Gastrocnemius medialis (tissue), 4 donors: ENCODE measurements at regions not wholly inside any gene's neighbourhood (a gene's known extent, or its start where the extent isn't known, plus 50 kb on each side); places are given as distances from the start of the nearest gene placed in this dataset.

Experiments
- ATAC-seq, 2 donors: fragments of 150-250 bp; one replicate each; pipeline ENCODE4 v1.9.1; 2016
- DNase-seq, 2 donors: peaks; one replicate each; pipeline ENCODE4 v3.0.0-alpha.2; 2019
- H3K27ac ChIP-seq, 4 donors: fragments of 200-600 bp; sonication (generic); 1 replicate in 1 of 4; 2 replicates in 3 of 4; pipeline ENCODE4 v1.5.1; 2016 to 2018; ENCODE audit warnings: mild to moderate bottlenecking in 2 of 4, moderate library complexity in 1 of 4
- H3K27me3 ChIP-seq, 3 donors: fragments of 200-600 bp; sonication (generic) in 2 of 3; 1 replicate in 1 of 3; 2 replicates in 2 of 3; pipeline versions ENCODE4 v1.5.1 to v1.6.0; 2016 to 2019; ENCODE audit warnings: mild to moderate bottlenecking in 1 of 3, moderate library complexity in 1 of 3
- H3K36me3 ChIP-seq, 2 donors: fragments of 200-600 bp; sonication (generic) in 1 of 2; one replicate each; pipeline ENCODE4 v1.5.1; 2017 to 2018
- H3K4me1 ChIP-seq, 2 donors: fragments of 200-600 bp; sonication (generic) in 1 of 2; one replicate each; pipeline ENCODE4 v1.5.1; 2016 to 2017; ENCODE audit warnings: mild to moderate bottlenecking in 2 of 2
- H3K4me3 ChIP-seq, 4 donors: fragments of 200-600 bp; sonication (generic) in 3 of 4; 1 replicate in 1 of 4; 2 replicates in 3 of 4; pipeline ENCODE4 v1.5.1; 2016 to 2019; ENCODE audit warnings: mild to moderate bottlenecking in 2 of 4
- H3K9me3 ChIP-seq, 3 donors: fragments of 200-600 bp; sonication (generic) in 2 of 3; 1 replicate in 1 of 3; 2 replicates in 2 of 3; pipeline ENCODE4 v1.5.1; 2016 to 2019
- CTCF ChIP-seq, 5 experiments: fragments of 450-650 bp in 3 of 5; fragments of 200-600 bp in 2 of 5; sonication (generic) in 2 of 5; IDR thresholded peaks in 4 of 5; conservative IDR thresholded peaks in 1 of 5; 1 replicate in 4 of 5; 2 replicates in 1 of 5; pipeline ENCODE4 v1.5.1; 2016 to 2019; ENCODE audit warnings: antibody characterized with exemption in 5 of 5, mild to moderate bottlenecking in 3 of 5, moderate library complexity in 3 of 5
- POLR2A ChIP-seq, 2 donors: fragments of 450-650 bp; IDR thresholded peaks; one replicate each; pipeline ENCODE4 v1.6.1; 2017; ENCODE audit warnings: antibody characterized with exemption in 2 of 2, mild to moderate bottlenecking in 2 of 2, moderate library complexity in 2 of 2
- in situ Hi-C, 4 donors: fragments of 200-750 bp; cut with MboI; loops; one replicate each; pipeline versions ENCODE4 v1.15.0 to v1.8.0; 2017; ENCODE audit warnings: low sequenced_read_pairs in 4 of 4
- intact Hi-C: fragments of 100-400 bp; cut with DNase I; formaldehyde crosslinking; loops from one replicate; pipeline ENCODE4 v1.15.1; 2023; ENCODE audit warnings: low total_unique reads

- intact Hi-C loops (no loop called here), in situ Hi-C loops (no loop called here)
- Histone ChIP-seq H3K36me3 (no peaks in the 10 kb centered on the region), H3K27ac (no peak overlapping the region), H3K27me3 (peaks cover 0 to 2% (median 2%) of the 10 kb centered on the region in 3 donors), H3K9me3 (no peaks in the 10 kb centered on the region), H3K4me1 (no peaks in the 10 kb centered on the region), H3K4me3 (no peak overlapping the region)
- TF ChIP-seq CTCF (IDR thresholded peaks at IDR 0.05 in 4 of 5, conservative IDR thresholded peaks at IDR 0.05 in 1 of 5) (no peak), POLR2A (IDR thresholded peaks at IDR 0.05) (no peak)
- ATAC-seq (no peak), DNase-seq (no peak)
These were observed 82.4 kb upstream of the ADAMTS2 start for GRCh38 chr5:179427676-179428056.

- intact Hi-C loops: no loop called here
- ATAC-seq (no peak), DNase-seq (no peak)
- Histone ChIP-seq H3K4me1 (no peaks in the 10 kb centered on the region), H3K27ac (no peak overlapping the region), H3K4me3 (no peak overlapping the region), H3K27me3 (peaks cover 0 to 7% (median 5%) of the 10 kb centered on the region in 3 donors), H3K9me3 (no peaks in the 10 kb centered on the region), H3K36me3 (no peaks in the 10 kb centered on the region)
- in situ Hi-C loops: no loop called here
- TF ChIP-seq POLR2A (IDR thresholded peaks at IDR 0.05): no peak
- no peak for TF ChIP-seq CTCF (IDR thresholded peaks at IDR 0.05 in 4 of 5, conservative IDR thresholded peaks at IDR 0.05 in 1 of 5)
These were observed 81.9 kb upstream of the ADAMTS2 start for GRCh38 chr5:179427032-179427675.

- Histone ChIP-seq H3K36me3 (no peaks in the 10 kb centered on the region), H3K9me3 (no peaks in the 10 kb centered on the region), H3K27ac (no peak overlapping the region), H3K4me1 (no peaks in the 10 kb centered on the region), H3K4me3 (no peak overlapping the region), H3K27me3 (peaks cover 0 to 14% (median 5%) of the 10 kb centered on the region in 3 donors)
- no peak for ATAC-seq
- no peak for DNase-seq
- TF ChIP-seq CTCF (IDR thresholded peaks at IDR 0.05 in 4 of 5, conservative IDR thresholded peaks at IDR 0.05 in 1 of 5): no peak
- no peak for TF ChIP-seq POLR2A (IDR thresholded peaks at IDR 0.05)
- intact Hi-C loops (no loop called here), in situ Hi-C loops (no loop called here)
These were observed 77.7 kb upstream of the ADAMTS2 start for GRCh38 chr5:179422908-179423481.

- no peak overlapping the region for H3K27ac ChIP-seq
- no peaks in the 10 kb centered on the region for H3K4me1 ChIP-seq
- no peak for TF ChIP-seq POLR2A (IDR thresholded peaks at IDR 0.05)
- no peak for TF ChIP-seq CTCF (IDR thresholded peaks at IDR 0.05 in 4 of 5, conservative IDR thresholded peaks at IDR 0.05 in 1 of 5)
- peaks cover 0 to 19% (median 2%) of the 10 kb centered on the region in 3 donors for H3K27me3 ChIP-seq
- DNase-seq (no peak), ATAC-seq (no peak)
- no peak overlapping the region for H3K4me3 ChIP-seq
- in situ Hi-C loops (no loop called here), intact Hi-C loops (no loop called here)
- H3K36me3 ChIP-seq: no peaks in the 10 kb centered on the region
- no peaks in the 10 kb centered on the region for H3K9me3 ChIP-seq
These were observed 77.1 kb upstream of the ADAMTS2 start for GRCh38 chr5:179422213-179422855.
